ENCODE measurements at regions not wholly inside any gene's neighbourhood (a gene's known extent, or its start where the extent isn't known, plus 50 kb on each side); places are given as distances from the start of the nearest gene placed in this dataset.

GRCh38 chr6:164163239-164163638 is 748.7 kb downstream of the QKI start:
- H3K9me3 Mint-ChIP-seq: no peaks in the 10 kb centered on the region
- H3K4me1 Mint-ChIP-seq (ENCODE audit: low read depth): no peaks in the 10 kb centered on the region
- no peaks in the 10 kb centered on the region for H3K36me3 Mint-ChIP-seq (ENCODE audit: low read depth)
- no peak overlapping the region for H3K27ac Mint-ChIP-seq
- no peak overlapping the region for H3K4me3 Mint-ChIP-seq
- no peaks in the 10 kb centered on the region for H3K27me3 Mint-ChIP-seq (ENCODE audit: low read depth)

DNA sequence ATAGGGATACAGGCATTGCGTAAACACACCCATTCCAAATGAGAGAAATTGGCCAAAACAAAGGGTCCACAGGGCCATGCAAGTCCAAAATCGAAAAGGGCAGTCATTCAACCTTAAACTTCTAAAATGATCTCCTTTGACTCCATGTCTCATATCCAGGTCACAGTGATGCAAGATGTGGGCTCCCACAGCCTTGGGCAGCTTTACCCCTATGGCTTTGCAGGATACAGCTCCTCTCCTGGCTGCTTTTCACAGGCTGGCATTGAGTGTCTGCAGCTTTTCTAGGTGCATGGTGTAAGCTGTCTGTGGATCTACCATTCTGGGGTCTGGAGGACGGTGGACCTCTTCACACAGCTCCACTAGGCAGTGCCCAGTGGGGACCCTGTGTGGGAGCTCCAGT is 744.5 kb downstream of the QKI start:
- no peaks in the 10 kb centered on the region for H3K36me3 Mint-ChIP-seq (ENCODE audit: low read depth)

DNA sequence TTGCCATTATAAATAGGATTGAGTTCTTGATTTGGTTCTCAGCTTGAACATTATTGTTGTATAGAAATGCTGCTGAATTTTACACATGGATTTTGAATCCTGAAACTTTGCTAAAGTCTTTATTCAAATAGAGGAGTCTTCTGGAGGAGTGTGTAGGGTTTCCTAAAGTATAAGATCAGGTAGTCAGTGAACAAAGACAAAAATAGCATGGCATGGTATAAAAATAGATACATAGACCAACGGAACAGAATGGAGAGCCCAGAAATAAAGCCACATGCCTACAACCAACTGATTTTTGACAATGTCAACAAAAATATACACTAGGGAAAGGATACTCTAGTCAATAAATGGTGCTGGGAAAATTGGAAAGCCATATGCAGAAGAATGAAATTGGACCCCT is 740.1 kb downstream of the QKI start:
- no peak overlapping the region for H3K27ac Mint-ChIP-seq
- no peaks in the 10 kb centered on the region for H3K9me3 Mint-ChIP-seq
- no peaks in the 10 kb centered on the region for H3K36me3 Mint-ChIP-seq (ENCODE audit: low read depth)
- H3K4me3 Mint-ChIP-seq: no peak overlapping the region
- no peaks in the 10 kb centered on the region for H3K4me1 Mint-ChIP-seq (ENCODE audit: low read depth)
- H3K27me3 Mint-ChIP-seq (ENCODE audit: low read depth): no peaks in the 10 kb centered on the region

More for the DNA sequence above, 744.5 kb downstream of the QKI start:
- no peak overlapping the region for H3K4me3 Mint-ChIP-seq
- H3K9me3 Mint-ChIP-seq: no peaks in the 10 kb centered on the region
- H3K4me1 Mint-ChIP-seq (ENCODE audit: low read depth): no peaks in the 10 kb centered on the region
- H3K27ac Mint-ChIP-seq: no peak overlapping the region
- H3K27me3 Mint-ChIP-seq (ENCODE audit: low read depth): no peaks in the 10 kb centered on the region

DNA sequence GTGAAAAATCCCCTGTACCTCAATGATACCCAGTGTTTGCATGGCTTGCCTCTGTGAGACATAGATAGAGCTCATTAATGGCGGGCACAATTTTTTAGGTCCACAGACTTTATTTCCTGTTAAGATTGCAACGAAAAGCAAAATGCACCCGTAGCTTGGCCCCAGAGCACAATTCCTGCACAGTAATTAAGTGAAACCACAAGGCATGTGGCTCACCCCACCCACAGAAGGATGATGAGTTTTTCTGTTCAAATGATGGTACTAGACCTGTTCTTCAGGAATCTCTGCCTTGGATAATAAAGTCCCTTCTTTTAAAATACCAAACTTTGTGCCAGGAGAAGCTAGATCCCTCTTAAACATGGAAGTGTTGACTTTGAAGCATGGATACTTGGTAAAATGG is 738.1 kb downstream of the QKI start:
- H3K4me1 Mint-ChIP-seq (ENCODE audit: low read depth): no peaks in the 10 kb centered on the region
- no peaks in the 10 kb centered on the region for H3K9me3 Mint-ChIP-seq
- no peaks in the 10 kb centered on the region for H3K36me3 Mint-ChIP-seq (ENCODE audit: low read depth)
- no peak overlapping the region for H3K27ac Mint-ChIP-seq
- H3K27me3 Mint-ChIP-seq (ENCODE audit: low read depth): no peaks in the 10 kb centered on the region
- H3K4me3 Mint-ChIP-seq: no peak overlapping the region

- no peak overlapping the region for H3K27ac Mint-ChIP-seq
- H3K9me3 Mint-ChIP-seq: no peaks in the 10 kb centered on the region
- no peak overlapping the region for H3K4me3 Mint-ChIP-seq
- no peaks in the 10 kb centered on the region for H3K27me3 Mint-ChIP-seq (ENCODE audit: low read depth)
- no peaks in the 10 kb centered on the region for H3K4me1 Mint-ChIP-seq (ENCODE audit: low read depth)
- H3K36me3 Mint-ChIP-seq (ENCODE audit: low read depth): no peaks in the 10 kb centered on the region
Observed at GRCh38 chr6:164151161-164152120, 736.9 kb downstream of the QKI start.

GRCh38 chr6:164150232-164150631 is 735.7 kb downstream of the QKI start:
- no peak overlapping the region for H3K27ac Mint-ChIP-seq
- no peaks in the 10 kb centered on the region for H3K9me3 Mint-ChIP-seq
- H3K27me3 Mint-ChIP-seq (ENCODE audit: low read depth): no peaks in the 10 kb centered on the region
- no peaks in the 10 kb centered on the region for H3K4me1 Mint-ChIP-seq (ENCODE audit: low read depth)
- H3K36me3 Mint-ChIP-seq (ENCODE audit: low read depth): no peaks in the 10 kb centered on the region
- H3K4me3 Mint-ChIP-seq: no peak overlapping the region

DNA sequence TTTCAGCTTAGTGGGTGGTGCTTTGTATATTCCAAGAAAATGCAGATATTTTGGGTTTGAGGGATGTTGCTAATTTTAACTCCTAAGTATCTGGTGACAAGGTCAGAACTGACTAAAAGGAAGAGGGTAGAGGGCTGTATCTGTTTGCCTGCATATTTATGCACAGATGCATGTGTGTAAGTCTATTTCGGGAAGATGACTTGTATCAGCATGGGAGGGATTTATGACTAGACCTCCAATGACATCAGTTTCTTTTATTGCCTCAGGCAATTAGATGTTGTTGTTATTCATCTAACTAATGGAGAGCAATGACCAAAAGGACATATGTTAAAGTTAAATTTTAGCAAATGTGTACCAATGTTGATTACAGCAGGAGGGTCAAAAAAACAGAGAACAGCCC is 734.3 kb downstream of the QKI start:
- peaks cover 2% of the 10 kb centered on the region for H3K9me3 Mint-ChIP-seq
- H3K27ac Mint-ChIP-seq: no peak overlapping the region
- H3K4me1 Mint-ChIP-seq (ENCODE audit: low read depth): no peaks in the 10 kb centered on the region
- no peaks in the 10 kb centered on the region for H3K36me3 Mint-ChIP-seq (ENCODE audit: low read depth)
- H3K4me3 Mint-ChIP-seq: no peak overlapping the region
- no peaks in the 10 kb centered on the region for H3K27me3 Mint-ChIP-seq (ENCODE audit: low read depth)

DNA sequence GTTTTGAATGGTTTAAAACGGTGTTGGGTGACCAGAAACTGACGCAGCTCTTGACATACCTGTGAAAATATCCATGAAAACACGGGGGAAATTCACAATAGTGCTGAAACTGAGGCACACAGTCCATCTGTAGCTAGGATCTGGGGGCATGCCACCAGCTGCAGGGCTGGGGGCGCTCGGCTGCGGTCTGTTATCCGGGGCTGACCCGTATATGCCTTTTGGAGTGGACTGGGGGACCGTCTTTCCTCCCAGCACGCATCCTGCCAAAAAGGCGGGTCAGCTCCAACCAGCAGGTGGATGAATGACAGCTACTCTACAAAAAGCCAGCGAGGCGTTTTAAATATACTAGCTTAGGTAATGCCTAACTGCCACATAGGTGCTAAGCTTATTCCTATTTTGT is 729.8 kb downstream of the QKI start:
- Mint-ChIP-seq H3K9me3 (peaks cover 2% of the 10 kb centered on the region), H3K4me3 (no peak overlapping the region), H3K27ac (no peak overlapping the region), H3K36me3 (ENCODE audit: low read depth) (no peaks in the 10 kb centered on the region), H3K27me3 (ENCODE audit: low read depth) (no peaks in the 10 kb centered on the region), H3K4me1 (ENCODE audit: low read depth) (no peaks in the 10 kb centered on the region)

GRCh38 chr6:164142322-164142721 is 727.8 kb downstream of the QKI start:
- Mint-ChIP-seq H3K27me3 (ENCODE audit: low read depth) (no peaks in the 10 kb centered on the region), H3K4me1 (ENCODE audit: low read depth) (no peaks in the 10 kb centered on the region), H3K36me3 (ENCODE audit: low read depth) (no peaks in the 10 kb centered on the region)

DNA sequence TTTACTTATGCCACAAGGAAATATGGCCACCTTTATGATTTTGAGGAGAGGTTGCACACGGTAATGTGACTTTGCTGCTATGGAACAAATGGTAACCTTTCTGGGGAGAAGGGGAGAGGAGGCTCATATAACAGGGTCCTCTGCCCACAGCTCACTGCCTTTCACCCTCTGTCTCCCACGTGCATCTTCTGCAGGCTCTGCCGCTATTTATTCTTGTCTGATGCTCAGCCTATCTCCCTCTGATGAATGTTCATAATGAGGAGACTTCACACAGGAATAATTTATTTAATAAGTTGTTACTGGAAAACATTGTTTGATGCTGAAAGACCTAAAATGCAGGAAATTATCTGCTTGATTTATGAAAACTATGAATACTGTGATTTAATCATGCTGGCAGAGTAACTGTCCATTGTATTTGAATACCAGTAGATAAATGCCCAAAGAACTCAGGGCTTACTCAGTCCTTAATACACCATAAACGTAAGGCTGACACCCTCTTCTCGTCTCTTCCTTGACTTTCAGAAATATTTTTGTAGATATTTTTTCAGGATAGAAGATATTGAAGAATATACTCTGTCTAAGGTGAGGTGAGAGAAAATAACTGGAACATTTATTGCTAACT is 721.1 kb downstream of the QKI start:
- Mint-ChIP-seq H3K9me3 (no peaks in the 10 kb centered on the region), H3K4me3 (no peak overlapping the region), H3K4me1 (ENCODE audit: low read depth) (no peaks in the 10 kb centered on the region), H3K36me3 (ENCODE audit: low read depth) (no peaks in the 10 kb centered on the region), H3K27me3 (ENCODE audit: low read depth) (no peaks in the 10 kb centered on the region), H3K27ac (no peak overlapping the region)

More at GRCh38 chr6:164142322-164142721, 727.8 kb downstream of the QKI start:
- Mint-ChIP-seq H3K27ac (no peak overlapping the region), H3K4me3 (no peak overlapping the region), H3K9me3 (peaks cover 2% of the 10 kb centered on the region)

DNA sequence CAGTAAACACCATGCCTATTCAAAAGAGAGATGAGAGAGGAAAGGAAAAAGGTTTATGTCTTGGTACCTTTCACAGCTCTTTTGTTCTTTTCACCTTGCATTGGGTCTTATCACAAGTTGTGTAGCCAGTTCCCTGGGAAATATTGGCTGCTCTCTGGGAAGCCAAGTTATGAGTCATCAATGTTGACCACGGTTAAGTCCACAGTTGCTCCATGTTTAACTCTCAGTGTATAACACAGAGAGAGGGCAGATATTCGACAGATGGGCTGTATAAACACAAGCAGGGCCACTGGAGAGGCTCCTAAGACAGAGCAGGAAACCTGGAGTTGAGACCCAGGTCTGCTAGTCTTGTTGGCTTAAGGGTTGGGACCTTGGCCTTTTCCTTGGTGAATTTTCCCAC is 718.6 kb downstream of the QKI start:
- no peaks in the 10 kb centered on the region for H3K27me3 Mint-ChIP-seq (ENCODE audit: low read depth)
- H3K9me3 Mint-ChIP-seq: no peaks in the 10 kb centered on the region
- H3K27ac Mint-ChIP-seq: no peak overlapping the region
- no peaks in the 10 kb centered on the region for H3K36me3 Mint-ChIP-seq (ENCODE audit: low read depth)
- H3K4me1 Mint-ChIP-seq (ENCODE audit: low read depth): no peaks in the 10 kb centered on the region
- no peak overlapping the region for H3K4me3 Mint-ChIP-seq

DNA sequence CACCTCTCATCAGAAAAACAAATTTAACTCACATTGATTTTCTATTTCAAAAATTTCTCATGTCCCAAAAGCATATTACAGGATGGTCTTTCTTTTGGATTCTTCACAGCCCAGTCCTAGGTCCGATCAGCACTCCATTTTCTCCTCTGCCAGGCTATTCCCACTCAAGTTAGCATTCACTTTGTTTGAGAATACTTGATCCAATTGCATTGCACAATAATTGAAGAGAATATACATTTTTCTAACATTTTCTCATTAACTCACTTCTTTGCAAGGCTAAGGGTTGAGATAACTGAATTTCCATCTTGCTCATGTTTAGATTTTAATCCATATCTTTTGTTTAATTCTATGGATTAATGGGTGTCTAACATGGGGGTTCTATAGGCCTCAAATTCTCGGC is 716.1 kb downstream of the QKI start:
- Mint-ChIP-seq H3K27ac (no peak overlapping the region), H3K27me3 (ENCODE audit: low read depth) (no peaks in the 10 kb centered on the region), H3K36me3 (ENCODE audit: low read depth) (no peaks in the 10 kb centered on the region), H3K4me3 (no peak overlapping the region), H3K4me1 (ENCODE audit: low read depth) (no peaks in the 10 kb centered on the region), H3K9me3 (no peaks in the 10 kb centered on the region)

DNA sequence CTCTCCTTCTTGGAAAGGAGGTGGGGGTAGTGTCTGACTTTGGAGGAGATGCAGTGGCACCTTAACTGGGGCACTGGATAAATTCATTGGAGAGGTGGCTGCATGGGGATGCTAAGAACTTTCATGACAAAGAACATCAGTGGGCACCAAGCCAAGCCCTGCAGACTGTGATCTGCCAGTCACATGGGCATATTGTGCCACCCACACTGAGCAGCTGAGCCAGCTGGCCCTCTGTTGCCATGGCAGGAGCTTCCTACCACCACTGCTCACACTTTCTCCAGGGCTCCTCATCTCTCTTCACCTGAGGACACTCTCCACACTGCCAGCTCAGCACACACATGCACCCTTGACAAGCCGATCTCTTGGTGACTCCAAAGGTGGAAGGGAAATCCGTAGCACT is 715.6 kb downstream of the QKI start:
- Mint-ChIP-seq H3K36me3 (ENCODE audit: low read depth) (no peaks in the 10 kb centered on the region), H3K4me1 (ENCODE audit: low read depth) (no peaks in the 10 kb centered on the region), H3K4me3 (no peak overlapping the region), H3K9me3 (no peaks in the 10 kb centered on the region), H3K27ac (no peak overlapping the region), H3K27me3 (ENCODE audit: low read depth) (no peaks in the 10 kb centered on the region)

DNA sequence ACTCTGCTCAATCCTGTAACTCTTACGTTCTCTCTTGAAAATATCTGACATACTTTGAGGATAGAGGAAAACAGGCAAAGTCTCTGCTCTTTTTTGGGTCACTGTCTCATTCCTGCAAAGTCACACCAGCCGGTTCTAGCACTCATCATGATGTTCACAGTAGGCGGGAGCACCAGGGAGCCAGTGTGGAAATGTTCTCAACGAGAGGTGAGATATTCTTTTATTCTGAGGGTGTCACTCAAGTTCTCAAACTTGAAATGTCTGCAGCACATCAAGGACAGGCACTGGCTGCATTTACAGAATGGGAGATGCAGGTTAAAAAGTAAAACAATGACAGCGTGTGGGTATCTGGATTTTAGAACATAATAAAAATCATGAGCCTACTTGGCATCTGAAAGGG is 714.7 kb downstream of the QKI start:
- H3K9me3 Mint-ChIP-seq: no peaks in the 10 kb centered on the region
- no peaks in the 10 kb centered on the region for H3K27me3 Mint-ChIP-seq (ENCODE audit: low read depth)
- H3K36me3 Mint-ChIP-seq (ENCODE audit: low read depth): no peaks in the 10 kb centered on the region
- no peaks in the 10 kb centered on the region for H3K4me1 Mint-ChIP-seq (ENCODE audit: low read depth)
- no peak overlapping the region for H3K27ac Mint-ChIP-seq
- no peak overlapping the region for H3K4me3 Mint-ChIP-seq

- Mint-ChIP-seq H3K4me3 (no peak overlapping the region), H3K36me3 (ENCODE audit: low read depth) (no peaks in the 10 kb centered on the region), H3K27me3 (ENCODE audit: low read depth) (no peaks in the 10 kb centered on the region), H3K27ac (no peak overlapping the region), H3K9me3 (no peaks in the 10 kb centered on the region), H3K4me1 (ENCODE audit: low read depth) (no peaks in the 10 kb centered on the region)
Observed at GRCh38 chr6:164128101-164128500, 713.6 kb downstream of the QKI start.

All from T-helper 1 cell treated with Interleukin-12 subunit alpha and Interleukin-12 subunit beta and Interleukin-4 antibody, amounts not matched to agents 30 μg/mL and 1 μg/mL, for 36 hours (primary cell).